ENCODE measurements at regions not wholly inside any gene's neighbourhood (a gene's known extent, or its start where the extent isn't known, plus 50 kb on each side); places are given as distances from the start of the nearest gene placed in this dataset.

GRCh38 chr2:14577843-14578242, 54.7 kb upstream of the LRATD1 start:
- TF ChIP-seq, protein P1, sequence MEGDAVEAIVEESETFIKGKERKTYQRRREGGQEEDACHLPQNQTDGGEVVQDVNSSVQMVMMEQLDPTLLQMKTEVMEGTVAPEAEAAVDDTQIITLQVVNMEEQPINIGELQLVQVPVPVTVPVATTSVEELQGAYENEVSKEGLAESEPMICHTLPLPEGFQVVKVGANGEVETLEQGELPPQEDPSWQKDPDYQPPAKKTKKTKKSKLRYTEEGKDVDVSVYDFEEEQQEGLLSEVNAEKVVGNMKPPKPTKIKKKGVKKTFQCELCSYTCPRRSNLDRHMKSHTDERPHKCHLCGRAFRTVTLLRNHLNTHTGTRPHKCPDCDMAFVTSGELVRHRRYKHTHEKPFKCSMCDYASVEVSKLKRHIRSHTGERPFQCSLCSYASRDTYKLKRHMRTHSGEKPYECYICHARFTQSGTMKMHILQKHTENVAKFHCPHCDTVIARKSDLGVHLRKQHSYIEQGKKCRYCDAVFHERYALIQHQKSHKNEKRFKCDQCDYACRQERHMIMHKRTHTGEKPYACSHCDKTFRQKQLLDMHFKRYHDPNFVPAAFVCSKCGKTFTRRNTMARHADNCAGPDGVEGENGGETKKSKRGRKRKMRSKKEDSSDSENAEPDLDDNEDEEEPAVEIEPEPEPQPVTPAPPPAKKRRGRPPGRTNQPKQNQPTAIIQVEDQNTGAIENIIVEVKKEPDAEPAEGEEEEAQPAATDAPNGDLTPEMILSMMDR (conservative IDR thresholded peaks at IDR 0.05 in 1 of 2, IDR thresholded peaks at IDR 0.05 in 1 of 2; ENCODE audit: low read depth in 1 of 2, low read length in 2 of 2) = no peak
- TF ChIP-seq EZH2 (IDR thresholded peaks at IDR 0.05; ENCODE audit: low read length, missing control alignments) = no peak
